MM.1S (cell line): ENCODE measurements at regions not wholly inside any gene's neighbourhood (a gene's known extent, or its start where the extent isn't known, plus 50 kb on each side); places are given as distances from the start of the nearest gene placed in this dataset.

Experiments
- DNase-seq: peaks from one replicate; pipeline ENCODE4 v3.0.0-alpha.2; 2015
- H2AFZ ChIP-seq: fragments of 300-600 bp; sonication (generic); 2 replicates; pipeline ENCODE4 v1.6.0; 2016; ENCODE audit warnings: antibody characterized with exemption, low read length
- H3F3A ChIP-seq: fragments of 300-600 bp; sonication (generic); 2 replicates; pipeline ENCODE4 v1.6.1; 2016; ENCODE audit warnings: mild to moderate bottlenecking, antibody characterized with exemption, low read length, moderate library complexity, mixed read lengths; ENCODE audit not compliant: insufficient read depth
- H3K27ac ChIP-seq: fragments of 300-600 bp; sonication (generic); 2 replicates; pipeline ENCODE4 v1.5.1; 2016; ENCODE audit warnings: mild to moderate bottlenecking, low read length
- H3K27me3 ChIP-seq: fragments of 300-600 bp; sonication (generic); replicated peaks from 2 replicates; pipeline ENCODE4 v1.6.0; 2016; ENCODE audit warnings: low read length; ENCODE audit not compliant: insufficient read depth
- H3K36me3 ChIP-seq: fragments of 300-600 bp; sonication (generic); replicated peaks from 2 replicates; pipeline ENCODE4 v1.6.1; 2016; ENCODE audit warnings: mild to moderate bottlenecking, low read length, mixed read lengths; ENCODE audit not compliant: insufficient read depth
- H3K4me1 ChIP-seq: fragments of 300-600 bp; sonication (generic); 2 replicates; pipeline ENCODE4 v1.6.1; 2016; ENCODE audit warnings: low read length, mixed read lengths
- H3K4me2 ChIP-seq: fragments of 300-600 bp; sonication (generic); 2 replicates; pipeline ENCODE4 v1.6.0; 2016; ENCODE audit warnings: low read depth, low read length
- H3K4me3 ChIP-seq: fragments of 300-600 bp; sonication (generic); 2 replicates; pipeline ENCODE4 v1.5.1; 2016; ENCODE audit warnings: low read length, mixed read lengths
- H3K79me2 ChIP-seq: fragments of 300-600 bp; sonication (generic); 2 replicates; pipeline ENCODE4 v1.6.1; 2016; ENCODE audit warnings: mixed run types, low read length, mixed read lengths
- H3K9ac ChIP-seq: fragments of 300-600 bp; sonication (generic); 2 replicates; pipeline ENCODE4 v1.6.1; 2016; ENCODE audit warnings: low read length, mixed read lengths
- H3K9me2 ChIP-seq: fragments of 300-600 bp; sonication (generic); replicated peaks from 2 replicates; pipeline ENCODE4 v1.6.1; 2016; ENCODE audit warnings: mild to moderate bottlenecking, low read length, mixed read lengths; ENCODE audit not compliant: insufficient read depth
- H3K9me3 ChIP-seq: fragments of 300-600 bp; sonication (generic); replicated peaks from 2 replicates; pipeline ENCODE4 v1.6.1; 2016; ENCODE audit warnings: mild to moderate bottlenecking, low read length, mixed read lengths; ENCODE audit not compliant: insufficient read depth
- H4K20me1 ChIP-seq: fragments of 300-600 bp; sonication (generic); 2 replicates; pipeline ENCODE4 v1.6.1; 2016; ENCODE audit warnings: mild to moderate bottlenecking, low read length, moderate library complexity, mixed read lengths; ENCODE audit not compliant: insufficient read depth
- EZH2 ChIP-seq: fragments of 300-600 bp; sonication (generic); optimal IDR thresholded peaks from 2 replicates; pipeline ENCODE3; 2017; ENCODE audit warnings: low read depth, mild to moderate bottlenecking, antibody characterized with exemption, low read length, mixed read lengths
- EZH2phosphoT487 ChIP-seq: fragments of 300-600 bp; sonication (generic); IDR thresholded peaks from 2 replicates; pipeline ENCODE4 v1.6.1; 2018; ENCODE audit warnings: antibody characterized with exemption, low read length
- TF ChIP-seq, protein P1 (sequence below): fragments of 300-600 bp; sonication (generic); IDR thresholded peaks from 2 replicates; pipeline ENCODE4 v1.5.1; 2016; ENCODE audit warnings: antibody characterized with exemption, low read length, mixed read lengths

- Histone ChIP-seq H3K27ac (no peak overlapping the region), H3K4me1 (no peaks in the 10 kb centered on the region)
- TF ChIP-seq EZH2phosphoT487 (no peak), EZH2 (no peak)
- TF ChIP-seq, protein P1, sequence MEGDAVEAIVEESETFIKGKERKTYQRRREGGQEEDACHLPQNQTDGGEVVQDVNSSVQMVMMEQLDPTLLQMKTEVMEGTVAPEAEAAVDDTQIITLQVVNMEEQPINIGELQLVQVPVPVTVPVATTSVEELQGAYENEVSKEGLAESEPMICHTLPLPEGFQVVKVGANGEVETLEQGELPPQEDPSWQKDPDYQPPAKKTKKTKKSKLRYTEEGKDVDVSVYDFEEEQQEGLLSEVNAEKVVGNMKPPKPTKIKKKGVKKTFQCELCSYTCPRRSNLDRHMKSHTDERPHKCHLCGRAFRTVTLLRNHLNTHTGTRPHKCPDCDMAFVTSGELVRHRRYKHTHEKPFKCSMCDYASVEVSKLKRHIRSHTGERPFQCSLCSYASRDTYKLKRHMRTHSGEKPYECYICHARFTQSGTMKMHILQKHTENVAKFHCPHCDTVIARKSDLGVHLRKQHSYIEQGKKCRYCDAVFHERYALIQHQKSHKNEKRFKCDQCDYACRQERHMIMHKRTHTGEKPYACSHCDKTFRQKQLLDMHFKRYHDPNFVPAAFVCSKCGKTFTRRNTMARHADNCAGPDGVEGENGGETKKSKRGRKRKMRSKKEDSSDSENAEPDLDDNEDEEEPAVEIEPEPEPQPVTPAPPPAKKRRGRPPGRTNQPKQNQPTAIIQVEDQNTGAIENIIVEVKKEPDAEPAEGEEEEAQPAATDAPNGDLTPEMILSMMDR: no peak
Measured at GRCh38 chr22:44381761-44382115, 69.0 kb upstream of the SHISAL1 start.

GRCh38 chr22:44380756-44381486 lies 68.2 kb upstream of the SHISAL1 start:
- no peaks in the 10 kb centered on the region for H4K20me1 ChIP-seq
- no peaks in the 10 kb centered on the region for H3K9me3 ChIP-seq
- DNase-seq: no peak
- no peaks in the 10 kb centered on the region for H3K79me2 ChIP-seq
- no peak overlapping the region for H3K9ac ChIP-seq
- H3K4me3 ChIP-seq: no peak overlapping the region
- peaks cover 99% of the 10 kb centered on the region for H3K27me3 ChIP-seq
- H3F3A ChIP-seq: no peaks in the 10 kb centered on the region
- H3K27ac ChIP-seq: no peak overlapping the region
- H3K4me1 ChIP-seq: no peaks in the 10 kb centered on the region
- H3K36me3 ChIP-seq: no peaks in the 10 kb centered on the region
- no peak overlapping the region for H2AFZ ChIP-seq
- H3K9me2 ChIP-seq: no peaks in the 10 kb centered on the region
- H3K4me2 ChIP-seq: no peak overlapping the region
- no peak for TF ChIP-seq EZH2phosphoT487
- TF ChIP-seq EZH2: no peak
- TF ChIP-seq, protein P1: no peak

More at GRCh38 chr22:44381761-44382115, 69.0 kb upstream of the SHISAL1 start:
- H3F3A ChIP-seq: no peaks in the 10 kb centered on the region
- H3K9ac ChIP-seq: no peak overlapping the region
- peaks cover 99% of the 10 kb centered on the region for H3K27me3 ChIP-seq
- H3K9me2 ChIP-seq: no peaks in the 10 kb centered on the region
- no peak overlapping the region for H2AFZ ChIP-seq
- no peak overlapping the region for H3K4me2 ChIP-seq
- no peaks in the 10 kb centered on the region for H3K36me3 ChIP-seq
- no peaks in the 10 kb centered on the region for H3K79me2 ChIP-seq
- H4K20me1 ChIP-seq: no peaks in the 10 kb centered on the region
- H3K9me3 ChIP-seq: no peaks in the 10 kb centered on the region
- H3K4me3 ChIP-seq: no peak overlapping the region
- DNase-seq: no peak

- no peak for DNase-seq
- Histone ChIP-seq H3K27me3 (peaks cover 98% of the 10 kb centered on the region), H3K36me3 (no peaks in the 10 kb centered on the region), H3K79me2 (no peaks in the 10 kb centered on the region), H3K4me3 (no peak overlapping the region), H3K9me3 (no peaks in the 10 kb centered on the region), H3K4me2 (no peak overlapping the region), H3K9ac (no peak overlapping the region), H3F3A (no peaks in the 10 kb centered on the region), H2AFZ (no peak overlapping the region), H3K9me2 (no peaks in the 10 kb centered on the region), H3K4me1 (no peaks in the 10 kb centered on the region), H3K27ac (no peak overlapping the region), H4K20me1 (no peaks in the 10 kb centered on the region)
- TF ChIP-seq EZH2 (no peak), EZH2phosphoT487 (no peak)
- TF ChIP-seq, protein P1: no peak
Measured at GRCh38 chr22:44379817-44380755, 67.3 kb upstream of the SHISAL1 start.
